Stomach (tissue), 8 donors: ENCODE measurements at regions not wholly inside any gene's neighbourhood (a gene's known extent, or its start where the extent isn't known, plus 50 kb on each side); places are given as distances from the start of the nearest gene placed in this dataset.

Experiments
- DNase-seq, 2 donors: peaks; one replicate each; pipeline versions ENCODE4 v3.0.0 to v3.0.0-alpha.2; 2013 to 2019
- H3K27ac ChIP-seq, 5 donors: fragments of 200-600 bp in 4 of 5; sonication (generic) in 4 of 5; one replicate each; pipeline ENCODE4 v1.5.1; 2013 to 2019; ENCODE audit warnings: mild to moderate bottlenecking in 1 of 5, moderate library complexity in 1 of 5
- H3K27me3 ChIP-seq, 3 donors: fragments of 200-600 bp; sonication (generic); one replicate each; pipeline ENCODE4 v1.5.1; 2017 to 2019; ENCODE audit warnings: mixed run types in 1 of 3
- H3K36me3 ChIP-seq, 4 donors: fragments of 200-600 bp; sonication (generic); 1 replicate in 3 of 4; 2 replicates in 1 of 4; pipeline ENCODE4 v1.5.1; 2016 to 2019
- H3K4me1 ChIP-seq, 4 donors: fragments of 200-600 bp; sonication (generic); one replicate each; pipeline ENCODE4 v1.5.1; 2016 to 2019
- H3K4me3 ChIP-seq, 4 donors: fragments of 200-600 bp; sonication (generic) in 3 of 4; one replicate each; pipeline ENCODE4 v1.5.1; 2016 to 2019; ENCODE audit warnings: mild to moderate bottlenecking in 1 of 4
- H3K9me3 ChIP-seq, 4 donors: fragments of 200-600 bp; sonication (generic); one replicate each; pipeline ENCODE4 v1.5.1; 2016 to 2019
- EP300 ChIP-seq: sonication (generic); formaldehyde crosslinking; IDR thresholded peaks from one replicate; pipeline ENCODE4 v1.6.1; 2017; ENCODE audit warnings: antibody characterized with exemption
- POLR2A ChIP-seq, 4 donors: fragments of 450-650 bp; IDR thresholded peaks; one replicate each; pipeline ENCODE4 v1.6.1; 2016; ENCODE audit warnings: antibody characterized with exemption in 4 of 4, control low read depth in 2 of 4, mild to moderate bottlenecking in 1 of 4, moderate library complexity in 1 of 4
- POLR2AphosphoS5 ChIP-seq, 3 donors: sonication (generic); formaldehyde crosslinking; IDR thresholded peaks; one replicate each; pipeline ENCODE4 v1.6.1; 2016; ENCODE audit warnings: antibody characterized with exemption in 3 of 3
- WGBS, 5 donors: extraction: QIAGEN DNeasy Blood & Tissue Kit in 3 of 5; methylation state at CpG; one replicate each; pipeline versions ENCODE4 v1.1.5 to v1.1.7; 2013 to 2018; 5-methylcytosine and 5-hydroxymethylcytosine counted together
- intact Hi-C: fragments of 100-400 bp; cut with DNase I; formaldehyde crosslinking; loops from one replicate; pipeline ENCODE4 v1.15.1; 2023; ENCODE audit warnings: low total_unique reads
- TF ChIP-seq, protein P1 (sequence below), 7 experiments: fragments of 450-650 bp in 4 of 7; fragments of 200-600 bp in 3 of 7; sonication (generic) in 3 of 7; IDR thresholded peaks; one replicate each; pipeline ENCODE4 v1.5.1; 2016 to 2019; ENCODE audit warnings: antibody characterized with exemption in 7 of 7, control low read depth in 2 of 7, mild to moderate bottlenecking in 1 of 7
- donor health status: healthy with polysubstance abuse.
- donor health status: Bipolar disorder and iron deficiency.
- donor health status: healthy.

DNA sequence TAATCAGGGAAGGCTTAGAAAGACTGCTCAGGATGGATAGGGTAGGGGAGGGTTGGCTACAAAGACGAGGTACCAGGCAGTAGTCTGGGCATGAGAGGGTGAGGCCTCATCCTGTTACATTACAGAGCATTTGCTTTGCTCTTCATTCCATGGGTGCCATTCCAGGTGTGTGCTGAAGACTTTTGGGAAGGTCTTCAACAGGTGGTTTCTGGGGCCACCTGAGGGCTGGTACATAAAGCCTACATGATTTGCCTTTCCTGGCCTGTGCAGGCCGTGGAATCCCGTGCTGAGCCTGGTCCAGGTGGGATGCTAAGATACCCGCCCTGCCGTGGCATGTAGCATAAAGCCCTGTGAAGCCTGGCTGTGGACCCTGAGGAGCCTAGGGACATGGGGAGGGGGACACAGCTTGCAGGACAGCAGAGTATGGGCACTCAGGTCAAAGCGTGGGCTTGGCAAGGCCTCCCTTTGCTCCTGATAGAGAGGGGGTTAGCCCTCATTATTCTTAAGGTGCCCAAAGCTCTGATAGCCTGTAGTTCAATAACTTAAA lies 55.6 kb upstream of the ZNF536 start:
- H3K4me3 ChIP-seq = no peak overlapping the region
- H3K27me3 ChIP-seq = peaks cover 0 to 5% (median 0%) of the 10 kb centered on the region in 3 donors
- TF ChIP-seq, protein P1, sequence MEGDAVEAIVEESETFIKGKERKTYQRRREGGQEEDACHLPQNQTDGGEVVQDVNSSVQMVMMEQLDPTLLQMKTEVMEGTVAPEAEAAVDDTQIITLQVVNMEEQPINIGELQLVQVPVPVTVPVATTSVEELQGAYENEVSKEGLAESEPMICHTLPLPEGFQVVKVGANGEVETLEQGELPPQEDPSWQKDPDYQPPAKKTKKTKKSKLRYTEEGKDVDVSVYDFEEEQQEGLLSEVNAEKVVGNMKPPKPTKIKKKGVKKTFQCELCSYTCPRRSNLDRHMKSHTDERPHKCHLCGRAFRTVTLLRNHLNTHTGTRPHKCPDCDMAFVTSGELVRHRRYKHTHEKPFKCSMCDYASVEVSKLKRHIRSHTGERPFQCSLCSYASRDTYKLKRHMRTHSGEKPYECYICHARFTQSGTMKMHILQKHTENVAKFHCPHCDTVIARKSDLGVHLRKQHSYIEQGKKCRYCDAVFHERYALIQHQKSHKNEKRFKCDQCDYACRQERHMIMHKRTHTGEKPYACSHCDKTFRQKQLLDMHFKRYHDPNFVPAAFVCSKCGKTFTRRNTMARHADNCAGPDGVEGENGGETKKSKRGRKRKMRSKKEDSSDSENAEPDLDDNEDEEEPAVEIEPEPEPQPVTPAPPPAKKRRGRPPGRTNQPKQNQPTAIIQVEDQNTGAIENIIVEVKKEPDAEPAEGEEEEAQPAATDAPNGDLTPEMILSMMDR (IDR thresholded peaks at IDR 0.05) = no peak
- no peak for TF ChIP-seq EP300
- TF ChIP-seq POLR2A (IDR thresholded peaks at IDR 0.05) = no peak
- TF ChIP-seq POLR2AphosphoS5 (IDR thresholded peaks at IDR 0.05) = no peak
- peak in 1 of 2 donors; percentile 19 for DNase-seq
- no peak overlapping the region for H3K27ac ChIP-seq
- no peaks in the 10 kb centered on the region for H3K4me1 ChIP-seq
- H3K9me3 ChIP-seq = peaks cover 0 to 23% (median 3%) of the 10 kb centered on the region in 4 donors
- no peaks in the 10 kb centered on the region for H3K36me3 ChIP-seq
- 80 to 85% (median 82%) methylated on average over 6 of the region's 6 CpGs for WGBS, 5 donors
- intact Hi-C loops = no loop called here

DNA sequence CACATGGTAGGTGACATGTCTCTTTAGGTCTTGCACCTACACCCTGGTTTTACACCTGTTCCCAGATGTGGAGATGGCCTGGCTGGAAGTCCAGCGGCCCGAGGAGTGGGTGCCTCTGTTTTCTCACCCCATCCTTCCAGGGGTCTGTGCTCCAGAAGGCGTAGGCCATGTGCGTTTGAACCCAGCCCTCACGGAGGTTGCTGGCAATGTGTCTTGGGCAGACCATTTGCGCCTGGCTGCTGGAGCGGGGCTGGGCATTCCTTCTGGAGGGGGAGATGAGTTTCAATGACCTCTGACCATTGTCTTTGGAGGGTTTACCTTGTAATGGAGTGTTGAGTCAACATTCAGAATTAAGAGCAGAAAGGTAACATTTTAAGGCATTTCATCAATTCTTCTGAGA lies 54.8 kb upstream of the ZNF536 start:
- no peak for TF ChIP-seq POLR2AphosphoS5 (IDR thresholded peaks at IDR 0.05)
- TF ChIP-seq, protein P1 (IDR thresholded peaks at IDR 0.05) = no peak
- Histone ChIP-seq H3K4me1 (no peaks in the 10 kb centered on the region), H3K9me3 (peaks cover 0 to 23% (median 3%) of the 10 kb centered on the region in 4 donors), H3K27ac (no peak overlapping the region), H3K4me3 (no peak overlapping the region), H3K27me3 (peaks cover 0 to 7% (median 0%) of the 10 kb centered on the region in 3 donors), H3K36me3 (no peaks in the 10 kb centered on the region)
- intact Hi-C loops = no loop called here
- 56 to 79% (median 71%) methylated on average over 3 to 7 of the region's 7 CpGs for WGBS, 5 donors
- peak in 1 of 2 donors; percentile 17 for DNase-seq

DNA sequence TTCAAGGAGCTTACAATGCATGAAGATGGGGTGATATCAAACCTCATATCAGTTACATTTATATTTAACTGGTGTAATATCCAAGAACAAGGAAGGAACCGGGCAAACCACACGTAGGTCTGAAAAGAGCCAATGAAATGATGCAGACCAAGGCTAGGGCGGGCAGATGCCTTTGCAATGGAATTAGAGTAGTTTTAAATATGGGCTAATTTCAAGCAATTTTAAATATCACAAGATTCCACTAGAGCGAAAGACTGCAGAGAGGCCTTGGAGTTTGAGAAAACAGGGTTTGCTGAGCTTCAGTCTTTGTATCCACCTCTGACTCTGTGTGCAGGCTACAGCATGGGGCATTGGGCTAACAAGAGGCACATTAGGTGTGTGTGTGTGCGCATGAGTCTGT lies 53.9 kb upstream of the ZNF536 start:
- WGBS, 5 donors = 81 to 93% (median 90%) methylated on average over 5 of the region's 5 CpGs
- Histone ChIP-seq H3K27ac (no peak overlapping the region), H3K9me3 (peaks cover 0 to 23% (median 3%) of the 10 kb centered on the region in 4 donors), H3K4me3 (no peak overlapping the region), H3K27me3 (peaks cover 0 to 12% (median 0%) of the 10 kb centered on the region in 3 donors), H3K36me3 (no peaks in the 10 kb centered on the region), H3K4me1 (no peaks in the 10 kb centered on the region)
- DNase-seq = no peak
- TF ChIP-seq, protein P1 (IDR thresholded peaks at IDR 0.05) = no peak
- no peak for TF ChIP-seq EP300
- no peak for TF ChIP-seq POLR2A (IDR thresholded peaks at IDR 0.05)
- no peak for TF ChIP-seq POLR2AphosphoS5 (IDR thresholded peaks at IDR 0.05)
- intact Hi-C loops = no loop called here

DNA sequence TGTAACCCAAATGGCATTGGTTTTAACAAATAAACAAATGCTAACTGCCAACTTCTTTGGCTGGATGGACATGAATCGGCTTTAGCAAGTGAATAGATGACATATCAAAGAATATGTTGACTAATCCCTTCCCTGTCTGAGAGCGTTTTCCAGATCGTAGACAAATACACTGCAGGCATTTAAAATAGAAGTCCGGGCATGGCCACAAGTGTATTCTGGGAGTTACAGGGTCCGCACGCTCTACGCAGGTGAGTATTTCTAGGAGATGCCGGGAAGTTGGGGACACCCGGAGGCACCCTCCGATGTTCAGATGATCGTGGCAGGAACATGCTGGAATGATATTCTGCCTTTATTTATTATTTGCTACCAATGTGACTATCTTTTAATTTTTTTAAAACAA lies 53.2 kb upstream of the ZNF536 start:
- intact Hi-C loops = no loop called here
- TF ChIP-seq, protein P1 (IDR thresholded peaks at IDR 0.05) = no peak
- no peak for TF ChIP-seq POLR2AphosphoS5 (IDR thresholded peaks at IDR 0.05)
- no peak for TF ChIP-seq POLR2A (IDR thresholded peaks at IDR 0.05)
- TF ChIP-seq EP300 = no peak
- no peaks in the 10 kb centered on the region for H3K36me3 ChIP-seq
- peaks cover 0 to 23% (median 3%) of the 10 kb centered on the region in 4 donors for H3K9me3 ChIP-seq
- peaks cover 0 to 12% (median 0%) of the 10 kb centered on the region in 3 donors for H3K27me3 ChIP-seq
- H3K4me1 ChIP-seq = no peaks in the 10 kb centered on the region
- peak in 1 of 2 donors; percentile 4 for DNase-seq
- 79 to 81% (median 80%) methylated on average over 11 of the region's 11 CpGs for WGBS, 5 donors
- H3K4me3 ChIP-seq = no peak overlapping the region
- H3K27ac ChIP-seq = no peak overlapping the region
